ENCODE measurements at regions not wholly inside any gene's neighbourhood (a gene's known extent, or its start where the extent isn't known, plus 50 kb on each side); places are given as distances from the start of the nearest gene placed in this dataset.

- no peaks in the 10 kb centered on the region for H3K9me3 ChIP-seq (ENCODE audit: control insufficient read depth, insufficient read depth, low read depth, low read length)
- POLR2A ChIA-PET, result no interaction called here
- CTCF ChIA-PET, result no interaction called here
- no peak overlapping the region for H3K27ac ChIP-seq (ENCODE audit: extremely low read depth, low read depth, low read length)
- no peak for TF ChIP-seq ZNF16 (tag by site-specific recombination; IDR thresholded peaks at IDR 0.05; ENCODE audit: low read depth)
- no peak for TF ChIP-seq BCL11A (tag by site-specific recombination; IDR thresholded peaks at IDR 0.05; ENCODE audit: low read depth)
- no peak for TF ChIP-seq SP7 (tag by site-specific recombination; IDR thresholded peaks at IDR 0.05)
- no peak for TF ChIP-seq ZNF571 (tag by site-specific recombination; IDR thresholded peaks at IDR 0.05)
- TF ChIP-seq ZBTB44 (tag by site-specific recombination; IDR thresholded peaks at IDR 0.05), result no peak
- no peak for TF ChIP-seq ZNF785 (tag by site-specific recombination; IDR thresholded peaks at IDR 0.05)
- no peak for TF ChIP-seq ZNF792 (tag by site-specific recombination; IDR thresholded peaks at IDR 0.05)
- TF ChIP-seq ZNF639 (tag by site-specific recombination; IDR thresholded peaks at IDR 0.05), result no peak
- TF ChIP-seq ZNF623 (tag by site-specific recombination; IDR thresholded peaks at IDR 0.05), result no peak
- TF ChIP-seq ZBTB10 (tag by site-specific recombination; IDR thresholded peaks at IDR 0.05), result no peak
- no peak for TF ChIP-seq ZNF530 (tag by site-specific recombination; IDR thresholded peaks at IDR 0.05; ENCODE audit: low read depth)
- H3K4me3 ChIP-seq (ENCODE audit: low read depth, low read length), result no peak overlapping the region
- no peaks in the 10 kb centered on the region for H3K36me3 ChIP-seq (ENCODE audit: control insufficient read depth in 2 of 2, insufficient read depth in 1 of 2, low read length in 2 of 2)
- no peaks in the 10 kb centered on the region for H3K4me1 ChIP-seq (ENCODE audit: control insufficient read depth, insufficient read depth, low read length)
Observed at GRCh38 chr1:108314815-108315214, 70.9 kb upstream of the NBPF4 start.

GRCh38 chr1:108316545-108316944 is 72.7 kb upstream of the NBPF4 start:
- no peaks in the 10 kb centered on the region for H3K9me3 ChIP-seq (ENCODE audit: control insufficient read depth, insufficient read depth, low read depth, low read length)
- H3K4me3 ChIP-seq (ENCODE audit: low read depth, low read length), result no peak overlapping the region
- TF ChIP-seq ZNF629 (tag by site-specific recombination; IDR thresholded peaks at IDR 0.05) (no peak), YY1 (tag by site-specific recombination; IDR thresholded peaks at IDR 0.05) (no peak), ZNF239 (tag by site-specific recombination; IDR thresholded peaks at IDR 0.05) (no peak), ZNF600 (tag by site-specific recombination; IDR thresholded peaks at IDR 0.05) (no peak), ZNF155 (tag by site-specific recombination; IDR thresholded peaks at IDR 0.05) (no peak), ZNF792 (tag by site-specific recombination; IDR thresholded peaks at IDR 0.05) (no peak), ZNF768 (tag by site-specific recombination; IDR thresholded peaks at IDR 0.05) (no peak), ZNF16 (tag by site-specific recombination; IDR thresholded peaks at IDR 0.05; ENCODE audit: low read depth) (no peak), ZSCAN18 (tag by site-specific recombination; IDR thresholded peaks at IDR 0.05) (no peak), ZNF211 (tag by site-specific recombination; IDR thresholded peaks at IDR 0.05; ENCODE audit: low read depth) (no peak), HOXD13 (CRISPR knock-in tag; IDR thresholded peaks at IDR 0.05; ENCODE audit: borderline replicate concordance) (no peak), ZNF433 (tag by site-specific recombination; IDR thresholded peaks at IDR 0.05; ENCODE audit: low read depth) (no peak), ZNF112 (tag by site-specific recombination; IDR thresholded peaks at IDR 0.05) (no peak), ZNF548 (tag by site-specific recombination; IDR thresholded peaks at IDR 0.05) (no peak), ZSCAN23 (tag by site-specific recombination; IDR thresholded peaks at IDR 0.05) (no peak)
- no peaks in the 10 kb centered on the region for H3K36me3 ChIP-seq (ENCODE audit: control insufficient read depth in 2 of 2, insufficient read depth in 1 of 2, low read length in 2 of 2)
- POLR2A ChIA-PET, result no interaction called here
- no peak overlapping the region for H3K27ac ChIP-seq (ENCODE audit: extremely low read depth, low read depth, low read length)
- H3K4me1 ChIP-seq (ENCODE audit: control insufficient read depth, insufficient read depth, low read length), result no peaks in the 10 kb centered on the region
- CTCF ChIA-PET, result interaction anchor here (0.6 to 0.9 kb wide), 4 partner anchors 12 to 1029 kb away, joined by 3 to 4 read pairs (median 4); no protein-coding TSS in a partner anchor

All from HEK293 (cell line).